Memory B cell (primary cell): ENCODE measurements at regions not wholly inside any gene's neighbourhood (a gene's known extent, or its start where the extent isn't known, plus 50 kb on each side); places are given as distances from the start of the nearest gene placed in this dataset.

Experiments
- ATAC-seq: fragments of 150-1000 bp; cut with Tn5 transposase; 2 replicates; pipeline ENCODE4 v1.10.0; 2021; ENCODE audit warnings: low read depth, mild to moderate bottlenecking, moderate library complexity
- DNase-seq, 2 donors: peaks; one replicate each; pipeline ENCODE4 v3.0.0; 2022; ENCODE audit warnings: low spot score in 2 of 2
- H3K27ac Mint-ChIP-seq: one replicate; pipeline ENCODE4 v1.8.0; 2022; ENCODE audit warnings: mild to moderate bottlenecking, moderate library complexity, mixed read lengths
- H3K27me3 Mint-ChIP-seq: one replicate; pipeline ENCODE4 v1.8.0; 2022; ENCODE audit warnings: mixed read lengths
- H3K36me3 Mint-ChIP-seq: one replicate; pipeline ENCODE4 v1.8.0; 2022; ENCODE audit warnings: mild to moderate bottlenecking, mixed read lengths
- H3K4me1 Mint-ChIP-seq: one replicate; pipeline ENCODE4 v1.8.0; 2022; ENCODE audit warnings: mixed read lengths
- H3K4me3 Mint-ChIP-seq: one replicate; pipeline ENCODE4 v1.8.0; 2022; ENCODE audit warnings: mild to moderate bottlenecking, moderate library complexity, mixed read lengths
- H3K9me3 Mint-ChIP-seq: one replicate; pipeline ENCODE4 v1.8.0; 2022; ENCODE audit warnings: mixed read lengths

DNA sequence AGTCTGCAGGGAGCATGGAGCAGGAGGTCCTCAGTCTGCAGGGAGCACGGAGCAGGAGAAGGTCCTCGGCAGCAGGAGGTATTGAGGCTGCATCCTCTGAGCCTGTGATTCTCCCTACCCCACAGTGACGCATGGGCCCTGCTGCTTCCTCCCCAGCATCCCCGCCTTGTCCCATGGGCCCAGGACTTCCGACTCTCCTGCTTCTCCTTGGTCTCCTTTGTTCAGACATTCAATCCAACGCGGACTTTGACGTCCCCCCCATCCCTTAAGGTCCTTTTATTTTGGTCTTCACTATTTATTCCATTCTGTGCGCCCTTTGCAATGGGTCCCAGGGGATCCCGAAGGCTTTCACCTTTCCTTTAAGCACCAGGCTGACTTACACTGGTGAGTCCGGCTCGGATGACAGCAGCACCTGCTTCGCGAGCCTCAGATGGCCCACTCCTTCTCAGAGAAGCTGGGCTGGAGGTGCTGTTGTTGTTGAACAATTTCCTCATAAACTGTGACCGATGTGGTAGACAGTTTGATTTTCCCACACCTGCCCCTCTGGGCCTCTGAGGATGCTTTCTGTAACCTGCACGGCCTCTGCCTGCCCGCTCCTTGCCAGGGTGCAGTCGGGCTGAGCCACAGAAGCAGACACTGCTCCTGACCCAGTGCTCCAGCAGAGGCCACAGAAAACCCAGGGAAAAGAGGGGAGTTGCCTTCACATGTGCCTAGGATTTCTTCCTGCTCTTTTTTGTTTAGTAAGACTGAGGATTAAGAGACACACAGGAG is 407.2 kb upstream of the SHH start:
- Mint-ChIP-seq H3K4me1 (no peaks in the 10 kb centered on the region), H3K36me3 (no peaks in the 10 kb centered on the region), H3K9me3 (peaks cover 3% of the 10 kb centered on the region), H3K27me3 (peaks cover 5% of the 10 kb centered on the region), H3K27ac (no peak overlapping the region), H3K4me3 (no peak overlapping the region)
- no peak for DNase-seq
- ATAC-seq: no peak

DNA sequence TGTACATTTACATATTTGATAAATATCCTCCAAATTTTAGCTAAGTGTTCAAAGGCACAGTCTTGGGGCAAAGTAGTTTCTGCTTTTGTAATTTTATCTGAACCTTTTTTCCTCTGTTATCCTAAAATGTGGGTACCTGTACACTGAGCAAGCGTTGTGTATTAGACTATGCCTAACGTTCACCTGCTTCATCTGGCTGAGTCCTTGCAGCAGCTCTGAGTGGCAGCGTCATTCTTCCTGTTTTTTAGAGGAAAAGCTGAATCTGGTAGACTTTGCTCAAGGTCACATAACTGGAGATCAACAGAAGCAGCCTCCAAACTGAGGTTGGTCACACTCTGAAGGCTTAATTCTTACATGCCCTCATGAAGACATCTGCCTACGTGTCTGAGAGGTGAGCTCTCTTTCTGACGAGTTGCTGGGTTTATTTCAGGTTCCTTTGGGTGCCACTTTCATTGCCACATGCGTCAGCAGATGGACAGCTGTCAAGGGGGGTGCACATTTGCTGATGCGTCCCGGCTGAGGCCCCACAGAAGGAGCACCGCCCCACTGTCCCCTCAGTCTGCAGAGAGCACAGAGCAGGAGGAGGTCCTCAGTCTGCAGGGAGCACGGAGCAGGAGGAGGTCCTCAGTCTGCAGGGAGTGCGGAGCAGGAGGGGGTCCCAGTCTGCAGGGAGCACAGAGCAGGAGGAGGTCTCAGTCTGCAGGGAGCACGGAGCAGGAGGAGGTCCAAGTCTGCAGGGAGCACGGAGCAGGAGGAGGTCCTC is 406.5 kb upstream of the SHH start:
- no peak for ATAC-seq
- no peaks in the 10 kb centered on the region for H3K36me3 Mint-ChIP-seq
- H3K4me1 Mint-ChIP-seq: no peaks in the 10 kb centered on the region
- H3K4me3 Mint-ChIP-seq: no peak overlapping the region
- H3K27me3 Mint-ChIP-seq: peaks cover 5% of the 10 kb centered on the region
- DNase-seq: no peak
- peaks cover 3% of the 10 kb centered on the region for H3K9me3 Mint-ChIP-seq
- H3K27ac Mint-ChIP-seq: no peak overlapping the region

DNA sequence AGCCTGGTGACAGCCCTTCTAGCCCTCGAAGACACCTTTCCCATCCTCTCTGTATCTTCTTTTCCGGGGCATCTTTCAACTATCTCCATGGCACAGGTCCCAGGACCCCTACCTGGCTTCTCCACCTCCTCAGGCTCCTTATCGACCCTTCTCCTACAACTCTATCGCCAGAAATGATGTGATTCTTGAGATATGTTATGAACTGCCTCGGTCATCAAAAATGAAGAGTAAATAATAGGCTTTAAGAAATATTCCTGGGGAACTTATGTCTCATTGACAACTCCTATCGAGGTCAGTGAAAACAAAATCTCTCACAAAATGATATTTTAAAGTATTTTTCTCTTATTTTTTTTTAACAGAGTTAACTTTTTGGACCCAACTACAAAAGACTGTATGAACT is 405.5 kb upstream of the SHH start:
- DNase-seq (no peak), ATAC-seq (no peak)
- Mint-ChIP-seq H3K9me3 (no peaks in the 10 kb centered on the region), H3K36me3 (no peaks in the 10 kb centered on the region), H3K4me3 (no peak overlapping the region), H3K27ac (no peak overlapping the region), H3K4me1 (no peaks in the 10 kb centered on the region), H3K27me3 (peaks cover 2% of the 10 kb centered on the region)

DNA sequence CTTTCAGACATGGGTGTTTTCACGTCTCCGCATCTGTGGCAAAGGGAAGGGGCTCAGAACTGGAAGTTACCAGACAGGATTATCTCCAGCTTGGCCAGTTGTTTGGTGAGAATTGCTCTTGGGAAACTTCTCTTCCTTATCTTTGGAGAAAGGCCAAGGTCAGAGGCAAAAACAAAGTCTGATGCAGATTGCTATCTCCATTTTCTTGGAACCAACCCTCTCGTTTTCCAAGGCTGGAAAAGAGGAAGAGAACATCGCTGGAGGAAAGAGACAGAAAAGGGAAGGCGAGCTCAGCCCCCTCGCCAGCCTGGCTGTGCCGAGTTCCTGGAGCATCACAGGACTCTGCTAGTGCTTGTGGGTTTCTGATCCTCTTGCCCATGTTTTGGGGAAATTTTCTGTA is 396.8 kb upstream of the SHH start:
- no peak for DNase-seq
- Mint-ChIP-seq H3K4me1 (no peaks in the 10 kb centered on the region), H3K9me3 (peaks cover 1% of the 10 kb centered on the region), H3K27me3 (peaks cover 1% of the 10 kb centered on the region), H3K4me3 (no peak overlapping the region), H3K36me3 (no peaks in the 10 kb centered on the region), H3K27ac (no peak overlapping the region)
- ATAC-seq: no peak

DNA sequence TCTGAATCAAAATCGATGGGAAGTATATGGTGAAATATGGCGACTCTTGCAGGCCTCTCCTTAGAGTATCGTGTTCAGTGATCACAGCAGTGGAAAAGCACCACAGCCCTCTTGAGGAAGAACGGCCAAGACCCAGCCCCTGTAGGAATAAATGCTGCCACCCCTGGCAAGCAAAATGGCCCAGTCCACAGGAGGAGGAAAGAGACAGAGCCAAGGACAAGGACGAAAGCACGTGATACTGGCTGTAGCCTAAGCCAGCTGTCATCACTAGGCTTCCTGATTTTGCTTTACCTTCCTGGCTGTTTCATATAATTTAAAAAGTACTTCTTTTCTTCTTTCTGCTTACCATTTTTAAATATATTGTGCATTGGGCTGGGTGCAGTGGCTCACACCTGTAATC is 395.0 kb upstream of the SHH start:
- Mint-ChIP-seq H3K4me1 (no peaks in the 10 kb centered on the region), H3K36me3 (no peaks in the 10 kb centered on the region), H3K27me3 (peaks cover 1% of the 10 kb centered on the region), H3K4me3 (no peak overlapping the region), H3K9me3 (peaks cover 1% of the 10 kb centered on the region), H3K27ac (no peak overlapping the region)
- ATAC-seq (no peak), DNase-seq (no peak)

DNA sequence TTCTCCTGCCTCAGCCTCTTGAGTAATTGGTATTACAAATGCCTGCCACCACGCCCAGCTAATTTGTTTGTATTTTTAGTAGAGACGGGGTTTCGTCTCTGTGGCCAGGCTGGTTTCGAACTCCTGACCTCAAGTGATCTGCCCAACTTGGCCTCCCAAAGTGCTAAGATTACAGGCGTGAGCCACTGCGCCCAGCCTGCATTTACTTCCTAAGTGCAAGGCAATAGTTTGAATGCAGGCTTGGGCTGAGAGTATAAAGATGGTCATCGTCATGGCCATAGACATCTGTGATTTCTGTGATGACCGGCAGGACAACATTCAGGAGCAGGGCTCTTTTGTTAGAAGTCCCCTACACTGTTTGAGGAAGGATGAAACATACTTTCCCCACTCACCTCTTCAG is 393.9 kb upstream of the SHH start:
- Mint-ChIP-seq H3K27ac (no peak overlapping the region), H3K4me1 (no peaks in the 10 kb centered on the region), H3K4me3 (no peak overlapping the region), H3K27me3 (peaks cover 1% of the 10 kb centered on the region), H3K36me3 (no peaks in the 10 kb centered on the region), H3K9me3 (peaks cover 1% of the 10 kb centered on the region)
- DNase-seq (no peak), ATAC-seq (no peak)

DNA sequence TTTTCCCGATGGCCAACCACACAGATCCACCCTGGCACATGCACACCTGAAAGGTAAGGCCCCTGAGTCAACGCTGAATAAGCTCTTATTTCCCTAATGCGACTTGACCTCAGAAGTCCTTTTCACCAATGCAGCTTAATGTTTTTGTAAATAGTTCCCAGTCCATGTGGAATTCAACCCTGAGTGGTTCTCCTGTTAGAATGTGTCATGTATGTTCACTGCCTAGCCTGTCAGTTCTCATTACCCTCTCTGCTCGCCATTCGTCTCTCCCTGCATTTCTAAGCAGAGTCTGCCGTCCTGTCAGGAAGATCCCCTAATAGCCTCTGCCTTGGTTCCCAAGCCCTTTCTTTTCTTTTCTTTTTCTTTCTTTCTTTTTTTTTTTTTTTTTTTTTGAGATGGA is 392.6 kb upstream of the SHH start:
- no peak overlapping the region for H3K27ac Mint-ChIP-seq
- H3K4me3 Mint-ChIP-seq: no peak overlapping the region
- H3K9me3 Mint-ChIP-seq: peaks cover 1% of the 10 kb centered on the region
- DNase-seq: no peak
- ATAC-seq: no peak
- no peaks in the 10 kb centered on the region for H3K4me1 Mint-ChIP-seq
- no peaks in the 10 kb centered on the region for H3K36me3 Mint-ChIP-seq
- peaks cover 1% of the 10 kb centered on the region for H3K27me3 Mint-ChIP-seq

DNA sequence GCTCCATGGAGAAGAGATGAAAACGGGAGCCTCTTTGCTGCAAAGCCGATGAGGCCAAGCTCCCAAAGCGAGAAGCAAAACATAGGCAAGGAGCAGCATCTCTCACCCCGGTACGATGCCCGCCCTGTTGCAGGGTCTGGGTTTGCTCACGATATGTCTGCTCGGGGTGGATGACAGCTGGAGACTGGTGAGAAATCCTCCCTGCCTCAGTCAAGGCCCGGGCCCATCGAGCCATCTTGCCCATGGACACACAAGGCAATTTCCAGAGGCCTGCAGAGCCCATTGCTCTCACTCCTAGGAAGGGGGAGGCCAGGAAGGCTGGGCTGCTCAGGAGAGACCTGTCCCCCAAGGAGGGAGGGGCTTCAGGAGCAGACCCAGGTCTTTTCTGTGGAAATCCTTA is 391.7 kb upstream of the SHH start:
- ATAC-seq: no peak
- Mint-ChIP-seq H3K27ac (no peak overlapping the region), H3K4me1 (no peaks in the 10 kb centered on the region), H3K4me3 (no peak overlapping the region), H3K9me3 (peaks cover 1% of the 10 kb centered on the region), H3K36me3 (no peaks in the 10 kb centered on the region), H3K27me3 (peaks cover 1% of the 10 kb centered on the region)
- no peak for DNase-seq

DNA sequence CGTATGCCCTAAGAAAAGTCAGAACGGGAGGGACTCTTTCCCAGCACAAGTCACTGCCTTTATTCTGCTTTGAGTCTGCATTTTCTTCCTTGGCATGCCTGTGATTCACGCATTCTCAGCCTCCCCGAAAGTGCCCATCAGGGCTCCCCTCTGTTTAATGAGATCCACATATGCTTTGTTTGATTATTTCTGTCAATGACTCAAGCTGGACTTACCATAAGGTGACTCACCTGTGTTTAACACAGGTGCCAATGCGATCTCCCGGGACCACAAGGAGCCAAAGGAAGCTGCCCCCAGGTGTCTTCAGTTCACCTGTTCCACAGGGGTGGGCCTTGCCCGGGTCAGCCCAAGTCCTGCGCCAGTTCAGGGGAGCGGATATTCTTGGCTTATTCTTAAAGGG is 386.0 kb upstream of the SHH start:
- Mint-ChIP-seq H3K27ac (no peak overlapping the region), H3K36me3 (no peaks in the 10 kb centered on the region), H3K27me3 (peaks cover 2% of the 10 kb centered on the region), H3K9me3 (peaks cover 1% of the 10 kb centered on the region), H3K4me3 (no peak overlapping the region), H3K4me1 (peaks cover 2% of the 10 kb centered on the region)
- ATAC-seq (no peak), DNase-seq (no peak)

DNA sequence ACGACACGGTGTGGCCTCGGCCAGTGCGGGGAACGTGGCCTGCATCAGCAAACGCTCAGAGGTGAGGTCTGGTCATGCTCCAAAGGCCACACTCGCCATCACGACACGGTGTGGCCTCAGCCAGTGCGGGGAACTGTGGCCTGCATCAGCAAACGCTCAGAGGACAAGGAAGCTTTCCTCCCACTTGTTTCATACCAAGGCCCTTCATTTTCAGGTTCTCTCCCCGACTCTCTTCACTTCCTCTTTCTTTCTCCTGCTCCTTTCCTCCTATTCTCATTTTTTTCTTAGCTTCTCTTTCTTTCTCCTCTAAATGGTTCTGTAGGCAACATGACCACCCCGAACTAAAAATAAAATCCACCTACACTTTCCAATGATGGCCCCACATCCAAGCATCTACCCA is 384.4 kb upstream of the SHH start:
- DNase-seq (no peak), ATAC-seq (no peak)
- peaks cover 2% of the 10 kb centered on the region for H3K4me1 Mint-ChIP-seq
- H3K36me3 Mint-ChIP-seq: no peaks in the 10 kb centered on the region
- peaks cover 1% of the 10 kb centered on the region for H3K9me3 Mint-ChIP-seq
- H3K4me3 Mint-ChIP-seq: no peak overlapping the region
- no peak overlapping the region for H3K27ac Mint-ChIP-seq
- peaks cover 2% of the 10 kb centered on the region for H3K27me3 Mint-ChIP-seq

DNA sequence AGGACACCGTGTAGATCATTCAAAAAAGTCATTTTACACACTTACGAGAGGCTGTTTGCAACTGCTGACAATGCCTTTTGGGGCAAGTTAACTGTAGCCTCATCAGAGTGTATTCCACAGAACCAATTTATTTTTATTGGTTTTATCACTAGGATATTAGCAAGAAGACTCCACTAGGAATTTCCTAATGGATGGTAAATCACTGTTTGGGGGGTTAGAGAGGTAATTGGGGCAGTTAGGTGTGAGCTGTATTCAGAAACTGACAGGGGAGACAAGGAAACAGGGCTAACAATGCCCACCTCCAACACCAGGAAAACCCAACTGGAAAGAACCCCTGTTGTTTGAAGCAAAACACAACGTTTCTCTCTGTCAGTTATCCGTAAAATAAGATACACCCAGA is 383.0 kb upstream of the SHH start:
- Mint-ChIP-seq H3K4me3 (no peak overlapping the region), H3K4me1 (peaks cover 2% of the 10 kb centered on the region), H3K27me3 (peaks cover 2% of the 10 kb centered on the region), H3K9me3 (peaks cover 1% of the 10 kb centered on the region), H3K27ac (no peak overlapping the region), H3K36me3 (no peaks in the 10 kb centered on the region)
- DNase-seq (no peak), ATAC-seq (no peak)

DNA sequence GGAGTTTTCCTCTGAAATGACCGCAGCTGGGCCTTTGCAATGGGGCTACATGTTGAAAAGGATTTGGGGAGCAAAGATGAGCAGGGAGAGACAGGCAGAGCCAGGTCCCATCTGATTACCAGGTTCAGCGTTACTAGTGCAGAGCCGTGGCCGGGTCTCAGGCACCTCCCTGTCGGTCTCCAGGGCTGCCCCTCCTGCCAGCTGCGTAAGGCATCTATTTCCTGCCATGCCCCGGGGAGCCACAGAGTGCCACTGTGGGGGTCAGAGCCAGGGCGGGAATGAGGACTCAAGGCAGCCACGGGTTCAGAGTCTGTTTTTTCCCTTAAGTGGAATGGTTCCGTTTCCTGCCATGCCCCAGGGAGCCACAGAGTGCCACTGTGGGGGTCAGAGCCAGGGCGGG is 382.6 kb upstream of the SHH start:
- no peak overlapping the region for H3K4me3 Mint-ChIP-seq
- H3K4me1 Mint-ChIP-seq: peaks cover 2% of the 10 kb centered on the region
- peaks cover 2% of the 10 kb centered on the region for H3K27me3 Mint-ChIP-seq
- peaks cover 1% of the 10 kb centered on the region for H3K9me3 Mint-ChIP-seq
- H3K36me3 Mint-ChIP-seq: no peaks in the 10 kb centered on the region
- DNase-seq: no peak
- no peak for ATAC-seq
- H3K27ac Mint-ChIP-seq: no peak overlapping the region

DNA sequence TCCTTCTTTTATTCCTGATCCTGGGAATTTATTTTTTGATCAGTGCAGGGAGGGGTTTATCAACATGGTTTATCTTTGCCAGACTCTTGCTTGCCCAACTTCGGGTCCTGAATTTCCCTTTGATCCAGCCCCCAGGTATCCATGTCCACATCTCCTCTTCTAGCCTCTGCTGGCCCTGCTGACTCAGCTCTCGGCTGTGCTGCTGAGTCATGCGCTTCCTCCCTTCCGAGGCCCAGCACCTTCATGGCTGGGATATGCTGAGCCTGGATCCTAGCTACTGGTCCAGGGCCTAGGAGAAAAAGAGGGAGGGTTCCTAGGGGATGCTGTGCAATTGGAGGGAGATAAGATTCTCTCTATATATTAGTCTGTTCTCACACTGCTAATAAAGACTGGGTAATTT is 380.7 kb upstream of the SHH start:
- peaks cover 1% of the 10 kb centered on the region for H3K9me3 Mint-ChIP-seq
- peaks cover 2% of the 10 kb centered on the region for H3K4me1 Mint-ChIP-seq
- DNase-seq (no peak), ATAC-seq (no peak)
- no peak overlapping the region for H3K27ac Mint-ChIP-seq
- H3K36me3 Mint-ChIP-seq: no peaks in the 10 kb centered on the region
- H3K27me3 Mint-ChIP-seq: peaks cover 2% of the 10 kb centered on the region
- no peak overlapping the region for H3K4me3 Mint-ChIP-seq

DNA sequence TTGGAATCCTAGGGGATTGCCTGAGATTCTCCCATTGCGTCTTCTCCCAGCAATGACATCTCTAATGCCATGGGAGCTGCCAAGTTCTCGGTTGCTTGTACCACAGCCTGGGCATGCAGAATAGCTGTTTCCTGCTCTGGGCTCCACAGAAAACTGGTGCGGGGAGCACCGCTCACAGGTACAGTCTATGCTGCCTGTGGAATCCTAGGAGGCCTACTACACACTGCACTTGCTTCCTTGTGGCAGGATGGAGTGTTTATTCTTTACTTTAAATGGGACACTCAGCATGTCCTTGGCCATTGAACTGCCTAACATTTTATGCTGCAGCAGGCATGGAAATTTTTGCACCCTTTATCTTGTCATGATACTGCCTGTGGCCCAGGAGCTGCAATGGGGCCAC is 378.8 kb upstream of the SHH start:
- no peaks in the 10 kb centered on the region for H3K27me3 Mint-ChIP-seq
- no peaks in the 10 kb centered on the region for H3K4me1 Mint-ChIP-seq
- no peak for DNase-seq
- no peaks in the 10 kb centered on the region for H3K36me3 Mint-ChIP-seq
- no peak for ATAC-seq
- peaks cover 4% of the 10 kb centered on the region for H3K9me3 Mint-ChIP-seq
- no peak overlapping the region for H3K4me3 Mint-ChIP-seq
- no peak overlapping the region for H3K27ac Mint-ChIP-seq

DNA sequence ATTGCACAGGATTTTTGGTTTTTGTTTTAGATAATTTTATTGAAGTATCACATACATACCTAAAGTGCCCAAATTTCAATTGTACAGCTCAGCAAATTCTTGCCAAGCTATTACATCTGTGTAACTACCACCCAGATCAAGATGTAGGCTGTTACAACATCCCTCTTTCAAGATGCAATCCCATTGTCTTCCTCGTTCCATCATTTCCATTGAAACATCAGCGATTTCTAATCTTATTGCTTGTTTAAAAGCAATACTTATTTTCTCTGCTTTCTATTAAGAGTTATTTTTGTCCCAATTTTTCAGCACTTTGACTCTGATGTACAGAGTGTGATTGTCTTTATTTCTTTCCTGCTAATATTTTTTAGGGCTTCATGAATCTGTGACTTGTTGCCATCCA is 372.8 kb upstream of the SHH start:
- H3K4me3 Mint-ChIP-seq: no peak overlapping the region
- H3K9me3 Mint-ChIP-seq: peaks cover 12% of the 10 kb centered on the region
- no peaks in the 10 kb centered on the region for H3K4me1 Mint-ChIP-seq
- H3K27me3 Mint-ChIP-seq: no peaks in the 10 kb centered on the region
- DNase-seq (no peak), ATAC-seq (no peak)
- H3K27ac Mint-ChIP-seq: no peak overlapping the region
- H3K36me3 Mint-ChIP-seq: no peaks in the 10 kb centered on the region
